A549 (cell line): ENCODE measurements at regions not wholly inside any gene's neighbourhood (a gene's known extent, or its start where the extent isn't known, plus 50 kb on each side); places are given as distances from the start of the nearest gene placed in this dataset.

Experiments
- ATAC-seq, 2 experiments: fragments of 200-7000 bp in 1 of 2; fragments of >200 bp in 1 of 2; cut with Nextera tagmentation in 1 of 2; cut with Tn5 transposase in 1 of 2; 3 replicates each; pipeline versions ENCODE4 v1.8.0 to v1.9.1; 2018 to 2020; ENCODE audit warnings: mild to moderate bottlenecking in 1 of 2, moderate library complexity in 1 of 2
- CTCF ChIA-PET: fragments of 300-600 bp; sonication (Branson Sonifier 250); formaldehyde crosslinking; extraction: SDS; loops from one replicate; lab custom pipeline; 2021; ENCODE audit warnings: antibody characterized with exemption, inconsistent platforms; lab: Yijun Ruan, JAX
- POLR2A ChIA-PET: fragments of 350-600 bp; formaldehyde crosslinking; extraction: SDS; loops from one replicate; lab custom pipeline; 2021; ENCODE audit warnings: antibody characterized with exemption, inconsistent platforms; lab: Yijun Ruan, JAX
- DNase-seq, 2 experiments: peaks; one replicate each; pipeline versions ENCODE4 v3.0.0 to v3.0.0-alpha.2; 2011 to 2016; ENCODE audit warnings: low read depth in 1 of 2, low spot score in 1 of 2
- FAIRE-seq: peaks from 2 replicates; lab custom pipeline; 2011; peaks lifted over from hg19 to GRCh38; lab: Jason Lieb, UNC
- H3K27ac ChIP-seq, 2 experiments: fragments of >200 bp; sonication (Bioruptor Twin); formaldehyde crosslinking; 3 replicates each; pipeline ENCODE4 v1.5.1; 2016 to 2017
- H3K4me1 ChIP-seq: fragments of >200 bp; sonication (Bioruptor Twin); formaldehyde crosslinking; 3 replicates; pipeline ENCODE4 v1.6.1; 2016
- H3K4me2 ChIP-seq: fragments of >200 bp; sonication (Bioruptor Twin); formaldehyde crosslinking; 3 replicates; pipeline ENCODE4 v1.6.1; 2016
- H3K4me3 ChIP-seq: fragments of >200 bp; sonication (Bioruptor Twin); formaldehyde crosslinking; 3 replicates; pipeline ENCODE4 v1.5.1; 2016
- H3K9me3 ChIP-seq: fragments of >200 bp; sonication (Bioruptor Twin); formaldehyde crosslinking; 3 replicates; pipeline ENCODE4 v1.6.1; 2016
- CBX2 ChIP-seq: fragments of 200-600 bp; sonication (generic); IDR thresholded peaks from 2 replicates; pipeline ENCODE4 v1.6.1; 2016; ENCODE audit warnings: low read depth, mild to moderate bottlenecking, borderline replicate concordance
- CEBPB ChIP-seq, 2 experiments: fragments of >200 bp in 1 of 2; sonication (Bioruptor Twin) in 1 of 2; formaldehyde crosslinking in 1 of 2; IDR thresholded peaks; 2 replicates each; pipeline ENCODE4 v1.6.1; 2012 to 2016
- CHD2 ChIP-seq: fragments of 150-350 bp; IDR thresholded peaks from 2 replicates; pipeline ENCODE4 v1.6.1; 2014; ENCODE audit warnings: low read length; ENCODE audit not compliant: partially characterized antibody
- E2F6 ChIP-seq: IDR thresholded peaks from 2 replicates; pipeline ENCODE4 v1.6.1; 2012; ENCODE audit warnings: low read depth, borderline replicate concordance
- EHF ChIP-seq: fragments of 250-450 bp; sonication (Bioruptor Pico); IDR thresholded peaks from 2 replicates; pipeline ENCODE4 v1.5.0; 2020; ENCODE audit warnings: mild to moderate bottlenecking
- EHMT2 ChIP-seq: fragments of 200-600 bp; sonication (generic); IDR thresholded peaks from 2 replicates; pipeline ENCODE4 v1.6.1; 2016; ENCODE audit warnings: antibody characterized with exemption, low read depth, mild to moderate bottlenecking, moderate library complexity
- ESRRA ChIP-seq: fragments of 150-350 bp; IDR thresholded peaks from 2 replicates; pipeline ENCODE4 v1.6.1; 2014; ENCODE audit warnings: mild to moderate bottlenecking, low read length, borderline replicate concordance
- GATA3 ChIP-seq: IDR thresholded peaks from 2 replicates; pipeline ENCODE4 v1.6.1; 2012; ENCODE audit warnings: borderline replicate concordance
- HMGXB4 ChIP-seq: fragments of 250-450 bp; sonication (Bioruptor Pico); IDR thresholded peaks from 2 replicates; pipeline ENCODE4 v1.5.0; 2021; ENCODE audit warnings: mild to moderate bottlenecking, moderate library complexity, borderline replicate concordance
- HOXB5 ChIP-seq: fragments of 250-450 bp; sonication (Bioruptor Pico); IDR thresholded peaks from 2 replicates; pipeline ENCODE4 v1.5.0; 2020; ENCODE audit warnings: mild to moderate bottlenecking, moderate library complexity
- KDM1A ChIP-seq: fragments of 200-600 bp; sonication (generic); IDR thresholded peaks from 2 replicates; pipeline ENCODE4 v1.6.1; 2016; ENCODE audit warnings: low read depth, mild to moderate bottlenecking
- MAFK ChIP-seq: fragments of 450-650 bp; IDR thresholded peaks from 2 replicates; pipeline ENCODE4 v1.6.1; 2014; ENCODE audit not compliant: partially characterized antibody
- MAZ ChIP-seq: fragments of 150-350 bp; IDR thresholded peaks from 2 replicates; pipeline ENCODE4 v1.6.1; 2014; ENCODE audit warnings: antibody characterized with exemption, low read depth, low read length, borderline replicate concordance
- MYC ChIP-seq: IDR thresholded peaks from 2 replicates; pipeline ENCODE4 v1.6.1; 2012; ENCODE audit warnings: mild to moderate bottlenecking, inconsistent platforms, low read length, improper control_type of control experiment, borderline replicate concordance
- NR3C1 ChIP-seq: fragments of >200 bp; sonication (Bioruptor Twin); formaldehyde crosslinking; IDR thresholded peaks from 3 replicates; pipeline ENCODE4 v1.6.1; 2017
- PBX3 ChIP-seq: IDR thresholded peaks from 2 replicates; pipeline ENCODE4 v1.6.1; 2012
- PHF8 ChIP-seq: fragments of 200-600 bp; sonication (generic); IDR thresholded peaks from 2 replicates; pipeline ENCODE4 v1.6.1; 2016; ENCODE audit warnings: low read depth, mild to moderate bottlenecking, antibody characterized with exemption, moderate library complexity, borderline replicate concordance
- POLR2A ChIP-seq: IDR thresholded peaks from 2 replicates; pipeline ENCODE4 v1.6.1; 2012; ENCODE audit warnings: mild to moderate bottlenecking, low read length
- POLR2AphosphoS2 ChIP-seq: conservative IDR thresholded peaks from 2 replicates; pipeline ENCODE4 v1.6.1; 2012; ENCODE audit warnings: low read length, improper control_type of control experiment, inconsistent platforms
- RARB ChIP-seq: fragments of 250-450 bp; sonication (Bioruptor Pico); IDR thresholded peaks from 2 replicates; pipeline ENCODE4 v1.8.0; 2021; ENCODE audit warnings: mild to moderate bottlenecking, moderate library complexity
- REST ChIP-seq: fragments of 200-600 bp; sonication (generic); IDR thresholded peaks from 2 replicates; pipeline ENCODE4 v1.6.1; 2016; ENCODE audit warnings: antibody characterized with exemption, mild to moderate bottlenecking, moderate library complexity
- RNF2 ChIP-seq: fragments of 200-600 bp; sonication (generic); IDR thresholded peaks from 2 replicates; pipeline ENCODE4 v1.6.1; 2016; ENCODE audit warnings: low read depth, mild to moderate bottlenecking, antibody characterized with exemption, moderate library complexity, borderline replicate concordance
- SREBF2 ChIP-seq: fragments of 450-650 bp; IDR thresholded peaks from 2 replicates; pipeline ENCODE4 v1.6.1; 2014; ENCODE audit warnings: mild to moderate bottlenecking, moderate library complexity
- TFCP2L1 ChIP-seq: fragments of 250-450 bp; sonication (Bioruptor Pico); IDR thresholded peaks from 2 replicates; pipeline ENCODE4 v1.5.0; 2021; ENCODE audit warnings: mild to moderate bottlenecking
- TP53 ChIP-seq: fragments of 250-450 bp; sonication (Bioruptor Pico); IDR thresholded peaks from 2 replicates; pipeline ENCODE4 v1.5.0; 2021; ENCODE audit warnings: mild to moderate bottlenecking, moderate library complexity
- USF2 ChIP-seq: fragments of 450-650 bp; IDR thresholded peaks from 2 replicates; pipeline ENCODE4 v1.6.1; 2014; ENCODE audit warnings: antibody characterized with exemption
- ZC3H11A ChIP-seq: fragments of 450-650 bp; IDR thresholded peaks from 2 replicates; pipeline ENCODE4 v1.6.1; 2014; ENCODE audit warnings: antibody characterized with exemption, mild to moderate bottlenecking
- ZNF302 ChIP-seq: fragments of 250-450 bp; sonication (Bioruptor Pico); IDR thresholded peaks from 2 replicates; pipeline ENCODE4 v1.9.0; 2021; ENCODE audit warnings: inconsistent platforms, mild to moderate bottlenecking, moderate library complexity
- WGBS: methylation state at CpG from one replicate; pipeline ENCODE4 v1.1.6; 2017; ENCODE audit errors: missing lambda C conversion rate; 5-methylcytosine and 5-hydroxymethylcytosine counted together

- H3K27ac ChIP-seq: no peak overlapping the region
- no peak for TF ChIP-seq ESRRA
- TF ChIP-seq CHD2: no peak
- no peak for TF ChIP-seq HOXB5 (CRISPR knock-in tag)
- no peak for TF ChIP-seq REST
- no peak for TF ChIP-seq GATA3
- no peak for TF ChIP-seq KDM1A
- no peak for TF ChIP-seq POLR2AphosphoS2
- TF ChIP-seq PHF8: no peak
- no peak for TF ChIP-seq USF2
- no peak for TF ChIP-seq EHF (CRISPR knock-in tag)
- no peak for TF ChIP-seq TFCP2L1 (CRISPR knock-in tag)
- TF ChIP-seq MAFK: no peak
- TF ChIP-seq NR3C1: no peak
- no peak for TF ChIP-seq POLR2A
- no peak for TF ChIP-seq CBX2
- no peak for TF ChIP-seq MYC
- no peak for TF ChIP-seq HMGXB4
- no peak for TF ChIP-seq ZNF302 (CRISPR knock-in tag)
- TF ChIP-seq SREBF2: no peak
- no peak for TF ChIP-seq CEBPB (IDR thresholded peaks at IDR 0.05)
- no peaks in the 10 kb centered on the region for H3K4me1 ChIP-seq
- H3K4me3 ChIP-seq: no peak overlapping the region
- no peak for DNase-seq
- FAIRE-seq: no peak
- ChIA-PET CTCF (no interaction called here), POLR2A (no interaction called here)
- no peak for ATAC-seq
- no peak overlapping the region for H3K4me2 ChIP-seq
- no peaks in the 10 kb centered on the region for H3K9me3 ChIP-seq
These were observed 1015.9 kb downstream of the REEP3 start for GRCh38 chr10:64537112-64537511.

GRCh38 chr10:64537928-64538327, 1016.7 kb downstream of the REEP3 start:
- CTCF ChIA-PET: no interaction called here
- no peak for ATAC-seq
- H3K4me1 ChIP-seq: no peaks in the 10 kb centered on the region
- 12% methylated on average over 5 of the region's 5 CpGs for WGBS
- H3K4me3 ChIP-seq: no peak overlapping the region
- H3K4me2 ChIP-seq: no peak overlapping the region
- H3K27ac ChIP-seq: no peak overlapping the region
- POLR2A ChIA-PET: no interaction called here
- H3K9me3 ChIP-seq: no peaks in the 10 kb centered on the region
- no peak for DNase-seq
- FAIRE-seq: no peak
- TF ChIP-seq E2F6 (no peak), SREBF2 (no peak), NR3C1 (no peak), ZC3H11A (no peak), PBX3 (no peak), MAZ (no peak), RNF2 (no peak), REST (no peak), TP53 (CRISPR knock-in tag) (no peak), RARB (CRISPR knock-in tag) (no peak), EHMT2 (no peak), MYC (no peak)
